T47D (cell line): ENCODE measurements at regions not wholly inside any gene's neighbourhood (a gene's known extent, or its start where the extent isn't known, plus 50 kb on each side); places are given as distances from the start of the nearest gene placed in this dataset.

Source experiments
- DNase-seq, 2 experiments: peaks; one replicate each; pipeline versions ENCODE4 v3.0.0 to v3.0.0-alpha.2; 2011 to 2012; ENCODE audit warnings: low read depth in 1 of 2, low spot score in 1 of 2
- JUND ChIP-seq: IDR thresholded peaks from 2 replicates; pipeline ENCODE4 v1.6.1; 2012; ENCODE audit warnings: low read depth
- in situ Hi-C: cut with HindIII; loops from 2 replicates; pipeline ENCODE4 v1.10.0; 2016; ENCODE audit warnings: low sequenced_read_pairs, low pct_unique_long_range_greater_than_20kb

DNA sequence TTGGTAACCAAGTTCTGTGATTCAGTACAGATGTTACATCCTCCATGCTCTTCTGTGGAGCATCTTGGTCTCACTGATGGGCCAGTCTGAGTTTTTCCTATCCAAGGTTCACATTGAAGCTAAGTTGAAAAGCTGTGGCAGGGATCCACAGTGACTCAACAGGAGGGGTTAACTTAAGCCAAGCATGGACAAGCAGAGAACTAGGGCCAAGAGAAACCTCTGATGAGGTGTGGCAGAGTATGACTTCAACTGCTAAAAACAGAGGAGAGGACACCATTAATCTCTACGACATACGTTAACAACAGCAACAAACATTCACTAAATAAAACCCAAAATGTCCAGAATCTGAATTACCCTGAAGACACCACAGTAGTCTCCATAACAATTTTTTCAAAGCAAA, 268.1 kb upstream of the UBE2E2 start:
- in situ Hi-C loops = no loop called here
- no peak for DNase-seq
- no peak for TF ChIP-seq JUND

GRCh38 chr3:22937536-22937935, 265.6 kb upstream of the UBE2E2 start:
- in situ Hi-C loops = no loop called here
- TF ChIP-seq JUND = no peak

GRCh38 chr3:22938739-22939138, 264.4 kb upstream of the UBE2E2 start:
- TF ChIP-seq JUND = no peak
- in situ Hi-C loops = no loop called here

More at GRCh38 chr3:22937536-22937935, 265.6 kb upstream of the UBE2E2 start:
- DNase-seq = no peak

GRCh38 chr3:22939349-22939748, 263.8 kb upstream of the UBE2E2 start:
- DNase-seq = no peak
- in situ Hi-C loops = no loop called here
- no peak for TF ChIP-seq JUND

More at GRCh38 chr3:22938739-22939138, 264.4 kb upstream of the UBE2E2 start:
- DNase-seq = no peak

DNA sequence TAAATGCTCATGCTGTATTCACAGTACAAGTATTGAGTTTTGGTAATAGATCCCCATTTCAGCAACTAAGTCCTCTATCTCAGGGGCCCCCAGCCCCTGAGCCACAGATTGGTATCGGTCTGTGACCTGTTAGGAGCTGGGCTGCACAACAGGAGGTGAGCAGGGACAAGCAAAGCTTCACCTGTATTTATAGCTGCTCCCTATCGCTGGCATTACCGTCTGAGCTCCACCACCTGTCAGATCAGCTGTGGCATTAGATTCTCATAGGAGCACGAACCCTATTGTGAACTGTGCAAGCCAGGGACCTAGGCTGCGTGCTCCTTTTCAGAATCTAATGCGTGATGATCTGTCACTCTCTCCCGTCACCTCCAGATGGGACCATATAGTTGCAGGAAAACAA, 262.8 kb upstream of the UBE2E2 start:
- TF ChIP-seq JUND = no peak
- no peak for DNase-seq
- in situ Hi-C loops = no loop called here

GRCh38 chr3:22942981-22943380, 260.1 kb upstream of the UBE2E2 start:
- no peak for TF ChIP-seq JUND
- no peak for DNase-seq

GRCh38 chr3:22947851-22948250, 255.3 kb upstream of the UBE2E2 start:
- no peak for TF ChIP-seq JUND
- no peak for DNase-seq
- in situ Hi-C loops = no loop called here

More at GRCh38 chr3:22942981-22943380, 260.1 kb upstream of the UBE2E2 start:
- in situ Hi-C loops = no loop called here

GRCh38 chr3:22951910-22952309, 251.2 kb upstream of the UBE2E2 start:
- no peak for DNase-seq
- no peak for TF ChIP-seq JUND
- in situ Hi-C loops = no loop called here

- TF ChIP-seq JUND = no peak
- in situ Hi-C loops = no loop called here
- no peak for DNase-seq
Measured at GRCh38 chr3:22952860-22953259, 250.3 kb upstream of the UBE2E2 start.

DNA sequence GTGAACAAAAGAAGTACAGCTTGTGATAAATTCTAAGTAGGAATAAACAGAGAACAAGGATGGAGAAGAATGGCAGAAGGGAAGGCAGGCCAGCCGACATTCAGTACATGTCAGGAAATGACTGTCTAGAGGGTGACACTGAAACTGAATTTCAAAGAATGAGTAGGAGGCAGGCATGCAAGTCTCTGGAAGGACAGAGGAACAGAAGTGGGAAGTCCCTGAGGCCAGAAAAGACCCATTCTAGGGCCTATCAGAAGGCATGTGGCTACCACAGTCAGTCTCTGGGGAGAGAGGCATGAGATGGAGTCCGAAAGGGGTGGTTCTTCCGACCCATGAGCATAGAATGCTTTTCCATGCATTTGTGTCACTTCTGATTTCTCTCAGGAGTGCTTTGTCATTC, 243.5 kb upstream of the UBE2E2 start:
- no peak for TF ChIP-seq JUND
- in situ Hi-C loops = no loop called here
- no peak for DNase-seq

DNA sequence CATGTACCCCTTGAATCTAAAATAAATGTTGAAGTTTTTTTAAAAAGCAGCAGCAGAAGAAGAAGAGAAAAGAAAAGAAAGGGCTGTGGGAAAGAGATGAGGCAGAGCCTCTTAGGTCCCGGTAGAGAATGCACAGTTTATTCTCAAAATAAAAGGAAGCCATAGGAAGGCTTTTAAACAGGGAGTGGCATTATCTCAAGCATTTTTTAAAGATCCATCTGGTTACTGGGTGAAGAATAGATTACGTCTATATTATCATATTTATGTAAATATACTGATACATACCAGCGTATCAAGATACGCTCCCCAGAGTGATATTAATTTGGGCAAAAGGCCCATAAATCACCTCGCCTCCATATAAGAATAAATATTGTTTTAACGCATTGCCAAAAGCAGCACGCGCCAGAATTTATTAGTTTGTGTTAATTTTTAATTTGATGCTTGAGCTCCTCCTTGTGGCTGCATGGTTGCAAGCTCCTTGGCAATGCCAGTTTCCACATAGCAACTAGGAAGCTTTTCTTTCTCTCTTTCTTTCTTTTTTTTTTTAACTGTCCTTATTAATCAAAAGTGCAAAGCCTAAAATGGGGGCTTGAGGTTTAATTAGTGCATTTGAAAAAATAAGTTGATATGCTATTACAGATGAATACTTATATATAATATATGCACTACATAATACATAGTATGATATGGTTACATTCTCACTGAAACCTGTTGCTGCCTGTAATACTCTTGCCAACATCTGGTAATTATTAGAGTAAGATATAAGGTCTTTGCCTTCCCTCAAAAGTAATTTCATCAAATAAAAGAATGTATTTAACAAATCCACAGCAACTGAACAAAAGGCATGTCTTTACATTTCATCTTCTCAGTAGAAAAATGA, 242.8 kb upstream of the UBE2E2 start:
- no peak for TF ChIP-seq JUND
- peak; percentile 12 to 63 for DNase-seq
- in situ Hi-C loops = no loop called here

DNA sequence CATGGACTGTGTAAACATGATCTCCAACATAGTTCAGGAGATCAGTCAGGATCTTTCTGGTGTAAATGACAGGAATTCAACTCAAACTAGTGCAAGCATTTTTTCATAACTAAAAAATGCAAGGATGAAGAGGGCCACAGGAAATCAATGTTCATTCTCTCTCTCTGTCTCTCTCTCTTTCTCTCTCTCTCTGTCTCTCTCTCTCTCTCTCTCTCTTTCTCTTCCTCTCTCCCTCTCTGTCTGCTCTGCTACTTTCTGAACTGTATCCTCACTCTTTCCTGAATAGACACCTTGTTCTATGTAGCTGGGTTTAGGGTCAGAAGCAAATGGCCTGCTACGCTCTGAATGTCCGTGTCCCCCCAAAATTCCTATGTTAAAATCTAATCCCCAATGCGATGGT, 240.9 kb upstream of the UBE2E2 start:
- TF ChIP-seq JUND = no peak
- in situ Hi-C loops = no loop called here

DNA sequence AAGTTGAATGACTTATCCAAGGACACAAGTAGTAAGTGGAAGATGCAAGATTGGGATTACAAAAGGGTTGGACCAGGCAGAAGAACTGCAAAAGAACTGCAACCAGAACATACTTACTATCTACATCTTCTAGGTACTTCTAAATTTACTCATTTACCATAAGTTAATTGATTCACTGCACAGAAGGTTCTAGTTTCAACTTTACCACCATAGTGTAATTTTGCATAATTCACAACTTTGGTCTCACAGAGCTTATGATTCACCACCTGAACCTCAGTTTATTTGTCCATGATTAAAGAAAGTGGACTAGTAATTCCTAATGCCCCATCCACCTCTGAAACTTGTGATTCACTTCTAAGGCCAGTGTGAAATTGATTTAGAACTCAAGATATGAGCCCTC, 236.8 kb upstream of the UBE2E2 start:
- no peak for DNase-seq
- in situ Hi-C loops = no loop called here

More for the DNA sequence above, 240.9 kb upstream of the UBE2E2 start:
- no peak for DNase-seq

More for the DNA sequence above, 236.8 kb upstream of the UBE2E2 start:
- TF ChIP-seq JUND = no peak
